HG02938 (cell line): ENCODE measurements at regions not wholly inside any gene's neighbourhood (a gene's known extent, or its start where the extent isn't known, plus 50 kb on each side); places are given as distances from the start of the nearest gene placed in this dataset.

Experiments used
- ATAC-seq: cut with Tn5 transposase; IDR thresholded peaks from one replicate; pipeline ENCODE4 v1.9.1; 2021; ENCODE audit warnings: mild to moderate bottlenecking, moderate library complexity; ENCODE audit not compliant: unreplicated experiment

DNA sequence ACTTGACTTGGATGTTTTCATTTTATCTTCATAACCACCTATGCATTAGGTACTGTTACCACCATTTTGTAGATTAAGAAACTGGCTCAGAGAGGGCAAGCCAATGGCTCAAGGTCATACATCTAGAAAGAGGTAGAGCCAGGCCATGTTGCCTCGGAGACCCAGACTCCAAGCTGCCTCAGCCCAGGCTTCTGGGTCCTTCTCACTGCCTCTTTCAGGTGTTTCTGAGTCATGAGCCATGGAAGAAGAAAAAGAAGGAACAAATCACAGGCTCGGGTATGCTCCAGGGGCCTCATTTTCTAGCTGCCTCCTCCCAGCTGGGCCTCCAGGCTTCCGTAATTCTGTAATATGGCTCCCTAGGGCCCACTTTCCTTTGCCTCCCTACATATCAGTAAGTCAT, 226.5 kb upstream of the TOPAZ1 start:
- ATAC-seq: no peak

- ATAC-seq: no peak
Measured at GRCh38 chr3:44016818-44017217, 224.9 kb upstream of the TOPAZ1 start.

DNA sequence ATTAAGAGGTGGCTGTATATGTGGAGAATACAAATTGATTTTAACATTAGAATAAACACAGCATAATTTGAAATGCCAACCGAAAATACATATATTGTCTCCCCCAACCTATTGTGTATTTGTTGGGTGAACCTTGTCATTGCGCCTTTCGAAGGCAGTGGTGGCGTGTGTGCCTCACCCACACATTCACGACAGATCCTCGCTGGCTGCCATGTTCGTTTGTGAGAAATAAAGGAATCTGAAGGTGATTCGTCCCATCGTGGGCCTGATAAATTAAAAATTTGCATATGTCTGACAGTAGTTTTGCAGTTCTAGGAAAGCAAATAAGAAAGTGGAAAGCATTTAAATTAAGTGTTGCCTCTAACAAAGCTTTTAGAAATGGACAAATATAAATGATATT, 222.8 kb upstream of the TOPAZ1 start:
- ATAC-seq: no peak

DNA sequence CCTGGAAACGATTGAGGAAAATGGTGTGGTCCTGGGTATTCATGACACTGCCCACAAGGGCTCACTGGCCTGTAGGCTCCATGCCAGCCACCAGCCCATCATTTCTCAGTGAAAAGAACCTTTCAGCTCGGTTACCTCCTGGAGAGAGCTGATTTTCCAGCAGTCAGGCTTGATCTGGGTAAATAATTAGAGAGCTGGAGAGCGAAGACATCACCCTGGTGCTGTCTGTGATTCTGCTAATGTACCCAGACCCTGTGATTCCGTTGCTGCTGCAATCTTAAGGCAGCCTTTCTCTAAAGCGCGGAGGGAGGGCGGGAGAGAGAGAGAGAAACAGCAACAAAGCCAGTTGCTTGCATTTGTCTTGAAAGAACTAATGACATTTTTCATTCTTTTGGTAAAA, 221.9 kb upstream of the TOPAZ1 start:
- ATAC-seq: no peak

DNA sequence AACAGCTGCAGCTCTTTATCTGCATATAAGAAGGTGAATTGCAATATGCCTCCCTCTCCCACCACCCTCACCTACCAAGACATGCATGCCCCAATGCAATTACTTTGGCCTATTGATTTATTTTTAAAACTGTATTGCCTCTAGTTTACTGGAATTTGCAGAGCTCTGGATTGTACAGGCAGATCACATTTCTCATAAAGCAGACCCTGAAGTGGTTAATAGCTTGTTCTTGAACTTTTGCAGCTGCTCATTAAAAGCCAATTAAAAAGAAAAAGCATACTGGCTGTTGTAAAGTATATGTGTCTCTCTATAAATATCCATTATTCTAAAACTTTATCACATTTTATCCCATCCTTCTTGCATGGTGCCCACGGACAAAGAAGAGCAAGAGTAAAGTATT, 221.5 kb upstream of the TOPAZ1 start:
- ATAC-seq: no peak

DNA sequence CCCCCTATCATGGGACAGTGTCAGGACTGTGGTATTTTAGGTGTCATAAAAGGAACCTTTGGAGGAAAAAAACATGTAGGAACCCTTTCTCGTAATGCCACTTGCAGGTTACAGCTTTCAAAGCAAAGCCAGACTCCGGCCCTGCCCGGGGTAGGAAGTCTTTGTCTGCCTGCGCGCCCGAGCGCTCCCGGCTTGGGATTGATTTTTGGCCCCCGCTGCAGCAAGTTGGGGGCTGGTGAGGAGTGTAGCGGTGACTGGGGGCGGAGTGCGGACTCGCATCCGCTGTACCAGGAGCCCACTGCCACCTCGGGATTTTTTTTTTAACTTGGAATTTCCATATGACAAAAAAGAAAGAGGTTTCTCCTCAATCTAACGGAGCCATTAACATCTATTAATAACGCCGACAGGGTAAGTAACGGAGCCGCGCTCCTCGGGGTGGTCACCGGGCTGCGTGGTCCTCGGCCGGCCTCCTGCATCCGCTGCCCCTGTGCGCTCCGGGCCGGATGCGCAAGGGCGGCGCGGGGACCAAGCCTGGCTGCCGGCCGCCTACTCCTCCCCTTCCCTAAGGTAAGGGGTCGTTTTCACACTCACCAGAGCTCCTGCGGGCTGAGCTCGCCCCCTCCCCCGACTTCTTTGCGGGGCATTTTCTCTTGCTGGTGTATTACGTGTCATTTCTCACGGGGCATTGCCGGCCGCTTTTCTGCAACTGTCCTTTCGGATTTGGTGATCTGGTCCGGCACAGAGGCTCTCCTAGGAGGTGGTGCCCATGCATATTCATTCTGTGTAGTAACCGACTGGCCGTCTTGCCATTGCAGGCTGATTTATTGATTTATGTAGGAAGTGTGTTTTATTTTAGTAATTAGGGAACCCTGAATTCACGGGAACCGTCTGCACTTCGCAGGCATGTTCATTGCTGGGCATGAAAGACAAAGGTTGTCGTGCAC, 219.8 kb upstream of the TOPAZ1 start:
- ATAC-seq: no peak

DNA sequence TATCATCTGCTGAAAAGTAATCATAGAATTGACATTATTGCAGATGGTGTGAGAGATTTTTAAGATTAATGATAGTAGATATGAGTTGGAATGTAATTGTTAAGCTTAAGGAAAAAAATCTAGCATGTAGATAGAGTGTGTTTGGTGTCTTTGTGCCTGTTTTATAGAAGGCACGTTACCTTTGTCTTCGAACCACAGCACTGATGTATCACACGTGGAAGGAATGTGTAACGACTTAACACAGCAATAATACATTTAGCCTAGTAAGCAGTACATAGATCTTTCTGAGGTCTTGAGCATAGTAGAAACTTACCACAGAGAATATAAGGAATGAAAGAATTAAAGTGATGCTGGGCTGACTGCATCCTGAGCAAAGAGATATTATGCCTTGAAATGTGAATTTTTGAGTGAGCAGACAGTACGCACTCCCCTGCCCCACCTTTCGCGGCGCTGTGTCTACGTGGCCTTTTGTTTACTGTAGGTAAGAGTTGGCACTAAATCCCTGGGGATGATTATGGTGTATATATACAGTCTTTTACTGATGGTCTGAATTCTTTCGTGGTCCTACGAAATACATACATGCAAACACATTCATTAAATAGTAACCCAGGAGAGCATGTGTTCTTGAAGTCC, 217.6 kb upstream of the TOPAZ1 start:
- no peak for ATAC-seq

DNA sequence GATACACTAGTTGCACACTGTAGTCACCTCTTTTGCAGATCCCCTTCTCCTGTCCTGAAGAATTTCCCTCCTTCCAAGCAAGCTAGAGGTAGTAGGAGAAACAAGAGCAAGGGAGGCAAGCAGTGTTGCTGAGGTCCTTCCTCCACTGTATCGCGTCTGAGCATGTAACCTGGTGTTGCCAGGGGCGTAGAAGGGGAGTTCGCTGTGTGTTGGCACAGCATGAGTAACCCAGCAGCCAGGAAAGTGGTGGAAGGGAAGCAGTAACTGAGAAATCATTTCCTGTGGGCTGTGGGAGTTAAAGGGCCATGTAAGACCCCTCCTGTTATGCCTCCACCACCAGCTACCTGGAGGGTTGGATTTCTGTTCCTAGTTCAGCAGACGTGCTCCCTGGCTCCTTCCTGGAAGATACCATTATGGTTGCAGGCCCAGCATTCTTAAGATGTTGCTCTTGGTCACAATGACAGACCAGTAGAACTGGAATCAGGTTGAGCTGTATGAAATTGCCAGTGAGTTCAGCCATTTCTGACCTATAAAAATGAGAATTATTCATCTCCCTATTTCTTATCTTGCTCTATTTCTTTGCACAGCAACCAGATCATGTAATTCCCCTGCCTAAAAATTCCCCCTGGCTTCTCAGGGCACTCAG, 215.3 kb upstream of the TOPAZ1 start:
- ATAC-seq: no peak

DNA sequence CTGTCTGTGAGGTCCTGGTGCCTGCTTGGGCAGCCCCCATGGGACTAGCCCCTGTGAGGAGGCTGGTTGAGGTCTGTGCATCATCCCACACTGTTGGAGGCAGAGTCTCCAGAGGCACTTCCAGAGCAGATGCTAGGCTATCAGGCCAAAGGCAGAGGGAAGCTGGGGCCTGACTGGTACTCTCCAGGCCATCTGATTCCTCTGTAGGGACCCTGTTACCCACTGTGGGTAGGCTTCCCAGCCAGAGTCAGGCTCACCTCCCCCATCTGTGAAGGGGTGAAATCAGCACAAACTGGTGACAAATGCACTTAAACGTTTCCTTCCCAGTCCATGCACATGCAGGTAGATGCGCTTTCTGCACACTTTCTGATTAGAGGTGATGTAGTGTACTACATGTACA, 212.6 kb upstream of the TOPAZ1 start:
- no peak for ATAC-seq

DNA sequence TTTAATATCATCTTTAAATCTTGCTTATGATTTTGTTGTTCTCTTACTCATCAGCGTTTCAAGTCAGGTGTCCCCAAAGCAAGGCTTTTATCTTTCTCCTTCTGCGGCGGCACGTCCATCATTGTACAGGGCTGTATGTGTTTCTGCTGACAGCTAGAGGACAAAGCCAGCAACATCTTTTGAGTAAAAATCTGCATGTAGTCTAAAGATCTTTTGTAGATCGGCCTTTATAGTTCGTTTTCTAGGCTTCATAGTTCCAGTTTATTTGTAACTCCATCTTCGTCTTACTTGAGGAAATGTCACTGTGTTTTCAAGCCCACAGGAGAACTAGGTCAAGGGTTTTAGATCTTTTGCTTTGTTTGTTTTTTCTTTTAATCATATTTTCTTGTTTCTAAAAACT, 211.4 kb upstream of the TOPAZ1 start:
- ATAC-seq: no peak

DNA sequence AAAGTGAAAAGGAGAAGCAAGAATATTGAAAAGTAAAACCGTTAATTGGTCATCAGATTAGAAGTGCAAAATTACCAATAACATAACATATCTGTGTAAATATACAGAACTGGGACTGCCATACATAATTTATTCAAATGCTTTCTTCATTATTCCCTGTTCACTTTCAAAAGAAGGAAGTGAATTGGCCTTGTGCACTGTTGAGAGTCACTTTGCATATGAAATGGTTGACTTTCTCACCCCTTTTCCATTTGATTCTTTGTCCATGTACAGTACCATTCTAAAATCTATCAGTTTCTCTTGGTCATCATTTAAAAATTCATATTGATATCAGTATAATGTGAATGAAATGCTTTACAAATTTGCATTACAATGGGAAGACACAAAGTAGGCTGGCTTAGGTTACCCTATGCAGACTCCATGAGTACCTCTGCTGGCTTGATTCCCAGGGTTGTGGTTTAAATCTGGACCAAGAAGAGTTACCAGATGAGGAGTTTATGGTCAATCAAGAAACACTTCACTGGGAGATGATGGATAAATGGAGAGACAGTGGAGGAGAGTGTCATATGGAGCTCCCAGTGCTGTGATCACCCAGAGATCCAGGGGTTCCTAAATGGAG, 210.9 kb upstream of the TOPAZ1 start:
- no peak for ATAC-seq

GRCh38 chr3:44031387-44032380, 210.0 kb upstream of the TOPAZ1 start:
- no peak for ATAC-seq

- no peak for ATAC-seq
Measured at GRCh38 chr3:44032487-44032886, 209.2 kb upstream of the TOPAZ1 start.

DNA sequence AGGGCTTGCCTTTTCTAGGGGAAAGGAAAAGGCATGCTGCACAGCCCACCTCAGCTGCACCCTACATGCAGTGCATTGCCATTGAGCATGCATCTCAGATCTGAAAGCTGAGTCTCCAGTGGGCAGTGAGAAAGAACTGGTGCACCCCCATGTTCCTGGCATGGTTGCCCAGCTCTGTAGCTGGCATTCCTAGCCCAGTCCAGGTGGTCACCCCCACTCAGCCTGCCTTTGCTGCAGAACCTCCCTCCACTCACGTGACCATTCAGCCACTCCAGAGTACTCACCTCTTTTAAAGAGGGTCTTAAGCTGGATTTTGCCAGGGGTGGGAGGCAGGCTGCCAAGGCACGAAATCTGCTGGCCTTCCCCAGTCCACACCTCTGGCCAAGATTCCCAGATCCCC, 208.6 kb upstream of the TOPAZ1 start:
- no peak for ATAC-seq

GRCh38 chr3:44036850-44037249, 204.8 kb upstream of the TOPAZ1 start:
- ATAC-seq: no peak

- ATAC-seq: no peak
Measured at GRCh38 chr3:44039006-44039405, 202.7 kb upstream of the TOPAZ1 start.

DNA sequence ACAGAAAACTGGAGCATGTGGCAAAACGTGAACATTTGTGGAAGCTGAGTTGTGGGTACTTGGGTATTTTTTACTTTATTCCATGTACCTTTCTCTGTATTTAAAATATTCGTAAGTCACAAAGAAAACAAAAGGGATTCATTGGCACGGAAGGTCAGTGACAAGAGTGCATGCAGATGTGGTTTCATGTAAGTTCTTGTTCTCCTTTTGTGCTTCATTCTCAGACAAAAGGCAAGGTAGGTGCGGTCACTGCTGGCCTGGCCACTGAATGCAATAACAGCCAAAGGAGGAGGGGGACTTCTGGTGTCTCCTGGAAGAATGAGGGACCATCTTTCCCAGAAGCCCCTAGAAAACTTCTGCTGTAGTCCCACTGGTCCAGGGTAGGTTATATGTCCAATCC, 200.0 kb upstream of the TOPAZ1 start:
- no peak for ATAC-seq

GRCh38 chr3:44042772-44043171, 198.9 kb upstream of the TOPAZ1 start:
- no peak for ATAC-seq

DNA sequence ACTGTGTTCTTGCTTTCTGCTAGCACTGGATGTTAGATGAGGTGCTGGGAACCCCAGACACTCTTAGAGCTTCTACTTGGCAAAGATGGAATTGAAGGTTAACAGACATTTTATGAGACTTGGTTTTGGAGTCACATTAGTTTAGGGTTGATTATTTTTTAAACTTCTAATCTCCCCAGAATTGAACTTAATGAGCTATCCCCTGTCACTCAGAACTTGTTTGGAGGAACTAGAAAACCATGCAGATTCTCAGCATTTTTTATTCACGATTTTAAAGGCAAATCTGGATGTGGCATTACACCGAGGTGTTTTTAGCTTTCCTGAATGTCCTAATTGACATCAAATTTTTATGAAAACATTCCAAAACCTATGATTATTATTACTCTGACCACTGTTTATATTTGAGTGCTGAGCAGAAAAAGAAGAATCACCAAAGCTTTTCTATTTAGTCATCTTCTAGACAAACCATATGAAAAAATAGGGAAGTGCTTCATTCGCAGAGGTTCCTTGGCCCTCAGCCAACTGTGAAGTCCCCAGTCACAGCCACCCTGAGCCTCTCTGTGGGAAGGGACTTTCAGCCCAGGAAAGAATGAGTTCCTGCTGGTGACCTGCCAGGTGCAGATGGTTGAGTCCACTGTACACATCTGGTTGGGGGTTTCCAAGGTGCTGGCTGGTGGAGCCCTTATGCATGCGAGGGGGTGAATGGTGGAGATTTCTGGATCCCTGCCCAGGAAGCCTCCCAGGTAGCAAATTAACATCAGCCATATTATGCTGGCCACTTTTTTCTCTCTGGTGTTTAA, 196.0 kb upstream of the TOPAZ1 start:
- peak; percentile 81 for ATAC-seq
